CD4-positive, alpha-beta T cell treated with Interleukin-17A for 1 hour (primary cell): ENCODE measurements at regions not wholly inside any gene's neighbourhood (a gene's known extent, or its start where the extent isn't known, plus 50 kb on each side); places are given as distances from the start of the nearest gene placed in this dataset.

Experiments used
- DNase-seq: peaks from one replicate; pipeline ENCODE4 v3.0.0-alpha.2; 2020

- no peak for DNase-seq
These were observed 1145.1 kb upstream of the MAP3K7 start for GRCh38 chr6:91731939-91732338.

DNA sequence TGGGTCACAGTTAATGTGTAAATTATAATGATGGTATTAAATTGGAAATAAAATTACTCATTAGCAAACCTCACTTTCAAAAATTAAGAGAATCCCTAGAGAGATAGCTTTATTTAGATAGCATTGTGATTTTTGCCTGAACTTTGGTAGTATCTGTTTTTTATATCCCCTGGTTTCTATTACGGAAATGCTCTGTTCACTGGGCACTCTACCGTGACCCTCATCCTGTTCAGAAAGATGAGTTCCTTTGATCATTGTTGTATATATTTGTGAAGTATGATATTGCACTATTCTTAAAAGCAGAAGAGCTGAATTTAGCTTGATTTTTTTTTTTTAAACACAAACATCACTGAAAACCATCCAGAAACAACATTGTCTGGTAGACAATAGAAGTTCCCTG, 1143.8 kb upstream of the MAP3K7 start:
- no peak for DNase-seq

DNA sequence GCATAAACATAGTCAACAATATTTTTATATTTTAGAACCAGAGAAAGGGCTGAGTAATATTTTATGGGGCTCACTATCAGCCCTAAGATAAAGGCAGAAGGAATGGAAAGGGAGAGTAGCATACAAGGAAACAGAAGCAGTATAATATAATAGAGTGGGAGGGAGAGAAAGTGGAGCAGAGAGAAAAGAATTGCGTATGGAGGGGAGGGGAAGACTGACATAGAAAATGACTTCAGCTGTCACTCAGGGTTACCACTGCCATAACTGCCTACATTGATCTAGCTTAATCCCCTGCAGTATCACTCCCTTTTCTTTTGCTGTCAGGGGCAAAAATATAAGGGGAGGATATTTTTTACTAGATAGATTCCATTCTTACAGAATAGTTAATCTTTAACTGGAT, 1133.5 kb upstream of the MAP3K7 start:
- no peak for DNase-seq

DNA sequence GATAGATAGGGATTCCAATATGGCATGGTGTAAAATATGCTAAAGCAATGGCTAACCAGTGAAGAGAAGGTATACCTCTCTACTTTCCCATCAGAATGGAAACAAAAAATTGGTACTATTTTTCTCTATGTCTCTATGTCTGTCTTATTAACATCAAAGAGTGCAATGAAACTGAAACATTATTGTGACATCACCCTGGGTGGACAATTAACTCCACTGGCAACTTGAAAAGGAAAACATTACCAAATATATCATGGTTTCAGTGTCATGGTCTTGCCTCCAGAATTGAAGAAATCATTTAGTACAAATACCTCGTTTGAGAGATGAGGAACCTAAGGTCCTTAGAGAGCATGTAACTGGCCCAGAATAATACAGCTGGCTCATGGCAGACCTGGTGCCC, 1132.5 kb upstream of the MAP3K7 start:
- no peak for DNase-seq

DNA sequence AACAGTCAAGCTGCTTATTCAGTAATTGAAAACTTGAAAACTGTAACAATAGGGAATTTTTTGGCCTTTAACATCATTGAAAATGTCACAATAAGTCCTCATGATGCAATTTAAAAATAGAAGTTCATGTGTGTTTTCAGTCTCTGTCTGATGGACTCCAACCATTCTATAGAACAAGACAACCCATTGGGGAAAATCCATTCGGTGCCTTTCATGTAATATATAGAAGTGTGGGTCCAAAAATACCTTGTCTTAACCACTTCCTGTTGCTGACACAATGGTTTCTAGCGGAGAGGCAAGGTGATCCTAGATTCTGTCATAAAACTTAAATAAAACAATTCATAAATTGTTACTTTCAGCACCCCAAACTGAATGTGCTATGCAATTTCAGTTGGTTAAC, 1131.3 kb upstream of the MAP3K7 start:
- DNase-seq: no peak

DNA sequence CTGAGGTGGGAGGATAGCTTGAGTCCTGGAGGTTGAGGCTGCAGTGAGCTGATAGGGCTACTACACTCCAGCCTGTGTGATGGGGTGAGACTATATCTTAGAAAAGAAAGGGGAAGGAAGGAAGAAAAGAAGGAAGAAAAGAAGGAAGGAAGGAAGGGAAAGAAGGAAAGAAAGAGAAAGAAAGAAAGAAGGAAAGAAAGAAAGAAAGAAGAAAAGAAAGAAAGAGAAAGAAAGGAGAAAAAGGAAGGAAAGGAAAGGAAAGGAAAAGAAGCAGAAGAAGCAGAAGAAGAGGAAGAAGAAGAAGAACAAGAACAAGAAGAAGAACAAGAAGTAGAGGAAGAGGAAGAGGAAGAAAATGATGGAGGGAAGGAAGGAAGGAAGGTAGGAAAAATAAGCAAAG, 1130.2 kb upstream of the MAP3K7 start:
- DNase-seq: no peak

DNA sequence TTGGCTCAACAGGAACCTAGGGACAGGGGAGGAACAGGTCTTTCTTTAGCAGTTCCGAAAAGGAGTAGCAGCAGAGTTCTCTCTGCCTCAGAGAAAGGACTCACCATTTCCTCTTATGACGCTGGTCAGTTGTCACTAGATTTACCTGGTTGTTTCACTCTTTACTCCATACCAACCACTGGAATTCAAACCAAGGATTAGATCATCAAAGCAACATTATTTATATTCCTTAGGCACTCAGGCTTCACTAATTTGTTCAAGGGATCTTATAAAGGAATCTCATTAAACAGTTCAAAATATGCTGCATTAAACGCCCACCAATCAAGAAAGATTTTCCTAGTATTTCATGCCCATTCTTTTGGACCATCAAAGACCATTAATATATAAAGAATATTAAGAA, 1129.5 kb upstream of the MAP3K7 start:
- DNase-seq: no peak

- no peak for DNase-seq
These were observed 1128.4 kb upstream of the MAP3K7 start for GRCh38 chr6:91715171-91715805.

DNA sequence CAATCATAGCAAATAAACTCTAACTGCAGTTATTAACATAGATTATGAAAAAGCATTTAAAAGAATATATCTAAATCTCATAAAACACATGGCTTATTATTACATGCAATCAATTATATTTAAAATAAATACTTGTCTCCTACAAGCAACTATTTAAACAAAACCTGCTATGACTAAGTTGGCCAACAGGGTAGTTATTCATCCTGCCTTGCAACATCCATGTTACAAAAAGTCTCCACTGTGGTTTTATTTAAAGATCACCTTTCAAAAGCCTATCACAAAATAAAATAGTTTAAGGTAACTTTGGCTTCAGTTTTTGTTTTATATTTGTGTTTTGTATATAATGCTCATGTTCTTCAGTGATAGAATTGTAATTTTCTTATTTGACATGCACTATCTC, 1127.0 kb upstream of the MAP3K7 start:
- no peak for DNase-seq

GRCh38 chr6:91711518-91711917, 1124.6 kb upstream of the MAP3K7 start:
- DNase-seq: no peak

- no peak for DNase-seq
These were observed 1123.5 kb upstream of the MAP3K7 start for GRCh38 chr6:91710342-91710741.

- no peak for DNase-seq
These were observed 1121.7 kb upstream of the MAP3K7 start for GRCh38 chr6:91708534-91708933.

DNA sequence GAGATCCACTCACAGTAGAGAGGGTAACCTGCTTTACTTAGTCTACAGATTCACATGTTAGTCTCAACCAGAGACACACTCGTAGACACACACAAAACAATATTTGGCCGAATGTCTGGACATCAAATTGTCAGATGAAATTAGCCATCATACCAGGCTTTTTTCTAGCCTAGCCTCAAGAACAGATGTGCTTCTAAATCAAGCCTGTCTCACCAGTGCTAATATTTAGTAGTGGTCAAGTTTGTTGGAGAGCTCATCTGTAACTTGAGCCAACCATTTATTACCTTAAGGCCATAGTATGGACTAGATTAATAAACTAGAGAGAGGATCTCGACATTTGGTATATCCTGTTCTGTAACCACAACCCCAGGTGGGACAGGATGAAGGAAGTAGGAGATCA, 1118.8 kb upstream of the MAP3K7 start:
- DNase-seq: no peak

- DNase-seq: no peak
These were observed 1117.7 kb upstream of the MAP3K7 start for GRCh38 chr6:91704531-91704930.

DNA sequence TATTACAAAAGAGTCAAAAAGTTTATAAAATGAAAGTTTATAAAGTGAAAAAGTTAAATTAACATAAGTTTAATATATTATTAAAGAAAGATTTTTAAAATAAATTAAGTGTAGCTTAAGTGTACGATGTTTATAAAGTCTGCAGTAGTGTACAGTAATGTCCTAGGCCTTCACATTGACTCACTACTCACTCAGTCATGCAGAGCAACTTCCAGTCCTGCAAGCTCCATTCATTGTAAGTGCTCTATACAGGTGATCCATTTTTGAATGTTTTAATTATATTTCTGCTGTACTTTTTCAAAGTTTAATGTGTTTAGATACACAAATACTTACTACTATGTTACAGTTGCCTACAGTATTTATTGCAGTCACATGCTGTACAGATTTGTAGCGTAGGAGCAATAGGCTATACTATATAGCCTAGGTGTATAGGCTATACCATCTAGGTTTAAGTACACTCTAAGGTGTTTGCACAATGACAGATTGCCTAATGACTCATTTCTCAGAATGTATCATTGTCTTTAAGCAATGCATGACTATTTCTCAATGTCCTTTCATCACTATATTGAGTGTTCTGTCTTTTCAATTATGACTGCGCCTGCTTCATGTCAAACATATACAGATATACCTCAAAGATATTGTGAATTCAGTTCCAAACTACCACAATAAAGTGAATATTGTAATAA, 1110.3 kb upstream of the MAP3K7 start:
- no peak for DNase-seq

- no peak for DNase-seq
These were observed 1108.3 kb upstream of the MAP3K7 start for GRCh38 chr6:91695221-91695620.

DNA sequence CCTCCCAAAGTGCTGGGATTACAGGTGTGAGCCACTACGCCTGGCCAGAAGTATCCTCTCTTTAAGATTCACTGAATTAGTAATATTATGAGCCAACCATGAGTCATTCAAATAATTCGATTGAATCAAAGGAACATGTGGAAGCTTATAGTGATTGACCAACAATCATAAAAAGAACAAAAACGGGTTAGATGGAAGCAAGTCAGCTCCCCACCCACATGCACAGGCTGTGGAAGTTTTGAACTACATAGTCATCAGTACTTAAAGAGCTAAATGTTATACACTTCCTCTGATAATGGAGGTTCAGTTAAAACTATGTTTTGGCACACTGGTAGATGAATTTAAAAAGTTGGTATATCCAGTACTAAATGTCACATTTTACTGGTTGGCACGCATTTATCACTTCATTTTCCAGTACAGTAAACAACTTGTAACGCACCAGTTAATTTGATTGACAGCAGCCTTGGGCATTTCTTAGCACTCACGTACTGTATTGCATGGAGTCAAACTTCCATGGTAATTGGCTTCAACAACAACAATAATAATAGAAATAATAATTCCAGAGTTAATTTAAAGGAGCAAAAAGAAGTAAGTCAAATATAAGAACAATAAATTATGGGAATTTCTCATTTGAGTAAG, 1107.3 kb upstream of the MAP3K7 start:
- no peak for DNase-seq

DNA sequence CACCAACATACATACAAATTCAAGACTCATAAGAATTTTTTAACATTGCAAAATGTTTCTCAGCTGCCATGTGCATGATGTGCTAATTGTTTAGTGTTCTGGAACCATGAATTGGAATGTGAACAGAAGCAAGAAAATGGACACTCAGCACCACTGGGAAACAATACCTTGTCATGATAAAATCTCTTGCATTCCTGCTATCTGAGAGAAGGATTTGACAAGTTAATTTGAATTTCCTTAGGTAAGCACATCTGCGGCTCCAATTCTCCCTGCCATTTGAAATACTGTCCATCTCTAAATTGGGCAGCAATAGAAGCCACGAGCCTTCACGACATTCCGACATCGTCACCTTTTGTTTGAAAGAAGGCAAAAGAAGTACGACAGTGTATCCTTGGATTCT, 1104.6 kb upstream of the MAP3K7 start:
- no peak for DNase-seq

DNA sequence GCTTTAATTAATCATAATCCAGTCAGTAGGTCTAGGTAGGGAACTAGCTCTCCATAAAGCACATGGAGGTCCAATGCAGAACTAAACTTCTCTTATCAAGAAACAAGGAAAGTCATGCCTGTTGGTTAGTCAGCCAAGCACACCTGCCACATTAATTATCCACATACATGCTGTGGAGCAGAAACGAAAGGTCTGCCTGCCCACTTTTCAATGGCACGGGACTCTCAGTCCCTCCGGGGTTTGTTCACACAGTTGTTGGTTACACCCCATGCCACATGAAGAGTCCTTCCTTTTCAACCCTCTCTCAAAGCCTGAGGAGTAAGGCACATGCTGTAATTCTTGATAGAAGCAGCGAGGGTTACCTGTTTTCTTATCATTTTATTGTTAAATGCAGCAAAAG, 1096.4 kb upstream of the MAP3K7 start:
- no peak for DNase-seq

DNA sequence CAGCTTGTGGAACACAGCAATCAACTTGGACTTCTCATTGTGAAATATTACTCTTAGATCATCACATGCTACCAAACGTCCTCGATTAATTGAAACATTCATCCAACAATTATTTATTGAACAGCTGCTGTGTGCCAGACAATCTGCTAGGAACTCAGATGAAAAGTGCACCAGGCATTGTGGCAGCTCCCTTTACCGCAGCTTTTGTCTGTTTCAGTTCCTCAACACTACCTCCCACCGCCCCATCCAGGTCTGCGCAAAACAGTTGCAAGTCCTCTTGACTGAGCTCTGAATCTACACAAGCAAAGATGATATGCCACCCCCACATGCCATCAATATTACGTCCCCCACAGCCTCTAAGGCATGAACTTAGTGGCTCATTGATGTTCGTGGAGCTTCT, 1094.4 kb upstream of the MAP3K7 start:
- DNase-seq: no peak

- DNase-seq: no peak
These were observed 1092.0 kb upstream of the MAP3K7 start for GRCh38 chr6:91678679-91679446.

DNA sequence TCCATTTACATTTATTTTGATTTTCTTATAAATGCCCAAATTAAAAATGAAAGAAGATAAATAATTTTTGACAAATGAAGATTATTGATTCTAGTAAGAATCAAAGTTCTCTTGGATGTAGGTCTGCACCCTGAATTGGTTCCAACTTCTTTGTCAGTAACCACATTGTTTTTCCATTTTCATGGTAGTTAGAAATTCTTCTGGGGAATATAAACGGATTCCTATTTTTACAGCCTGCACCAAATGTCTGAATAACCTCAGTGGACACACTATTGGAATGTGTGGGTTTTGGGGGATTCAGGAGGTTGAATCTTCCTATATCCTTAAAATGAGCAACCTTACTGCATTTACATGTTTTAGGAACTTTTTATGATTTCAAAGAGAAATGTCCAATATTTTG, 1085.3 kb upstream of the MAP3K7 start:
- DNase-seq: no peak

- no peak for DNase-seq
These were observed 1083.0 kb upstream of the MAP3K7 start for GRCh38 chr6:91669871-91670268.
